ENCODE measurements at regions not wholly inside any gene's neighbourhood (a gene's known extent, or its start where the extent isn't known, plus 50 kb on each side); places are given as distances from the start of the nearest gene placed in this dataset.

DNA sequence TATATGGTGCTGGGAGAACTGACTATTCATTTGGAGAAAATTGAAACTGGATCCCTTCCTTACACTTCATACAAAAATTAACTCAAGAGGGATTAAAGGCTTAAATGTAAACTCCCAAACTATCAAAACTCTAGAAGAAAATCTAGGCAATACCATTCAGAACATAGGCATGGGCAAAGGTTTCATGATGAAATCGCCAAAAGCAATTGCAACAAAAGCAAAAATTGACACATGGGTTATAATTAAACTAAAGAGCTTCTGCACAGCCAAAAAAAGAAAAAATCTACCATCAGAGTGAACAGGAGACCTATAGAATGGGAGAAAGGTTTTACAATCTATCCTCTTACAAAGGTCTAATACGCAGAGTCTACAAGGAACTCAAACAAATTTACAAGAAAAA, 851.3 kb upstream of the MAN1A1 start:
- Histone ChIP-seq H3K4me3 (no peak overlapping the region), H3K36me3 (ENCODE audit: insufficient read depth) (no peaks in the 10 kb centered on the region), H2AFZ (peak overlapping the region; percentile 4; the same call in 1 of the 2 replicates), H3K27me3 (ENCODE audit: insufficient read depth) (no peaks in the 10 kb centered on the region), H3K27ac (ENCODE audit: low read depth) (no peak overlapping the region), H4K20me1 (replicated peaks; ENCODE audit: insufficient read depth) (no peaks in the 10 kb centered on the region), H3F3A (replicated peaks; ENCODE audit: low read depth) (no peaks in the 10 kb centered on the region), H3K4me1 (ENCODE audit: insufficient read depth) (peaks cover 4% of the 10 kb centered on the region; the same call in 1 of the 2 replicates), H3K4me2 (no peak overlapping the region), H3K79me2 (replicated peaks; ENCODE audit: insufficient read depth) (no peaks in the 10 kb centered on the region), H3K9me2 (ENCODE audit: insufficient read depth) (no peaks in the 10 kb centered on the region)
- TF ChIP-seq ZNF114 (CRISPR knock-in tag; IDR thresholded peaks at IDR 0.05) (no peak), JUNB (IDR thresholded peaks at IDR 0.05; ENCODE audit: unreplicated experiment) (no peak), NANOG (IDR thresholded peaks at IDR 0.05; ENCODE audit: borderline replicate concordance) (no peak), STAT1 (IDR thresholded peaks at IDR 0.05; ENCODE audit: unreplicated experiment) (no peak), POLR2AphosphoS5 (IDR thresholded peaks at IDR 0.05; ENCODE audit: low read depth) (no peak), EZH2phosphoT487 (IDR thresholded peaks at IDR 0.05; ENCODE audit: unreplicated experiment) (no peak), EZH2 (IDR thresholded peaks at IDR 0.05; ENCODE audit: low read depth, unreplicated experiment) (no peak), ETS1 (IDR thresholded peaks at IDR 0.05) (no peak)
- TF ChIP-seq, protein P1, sequence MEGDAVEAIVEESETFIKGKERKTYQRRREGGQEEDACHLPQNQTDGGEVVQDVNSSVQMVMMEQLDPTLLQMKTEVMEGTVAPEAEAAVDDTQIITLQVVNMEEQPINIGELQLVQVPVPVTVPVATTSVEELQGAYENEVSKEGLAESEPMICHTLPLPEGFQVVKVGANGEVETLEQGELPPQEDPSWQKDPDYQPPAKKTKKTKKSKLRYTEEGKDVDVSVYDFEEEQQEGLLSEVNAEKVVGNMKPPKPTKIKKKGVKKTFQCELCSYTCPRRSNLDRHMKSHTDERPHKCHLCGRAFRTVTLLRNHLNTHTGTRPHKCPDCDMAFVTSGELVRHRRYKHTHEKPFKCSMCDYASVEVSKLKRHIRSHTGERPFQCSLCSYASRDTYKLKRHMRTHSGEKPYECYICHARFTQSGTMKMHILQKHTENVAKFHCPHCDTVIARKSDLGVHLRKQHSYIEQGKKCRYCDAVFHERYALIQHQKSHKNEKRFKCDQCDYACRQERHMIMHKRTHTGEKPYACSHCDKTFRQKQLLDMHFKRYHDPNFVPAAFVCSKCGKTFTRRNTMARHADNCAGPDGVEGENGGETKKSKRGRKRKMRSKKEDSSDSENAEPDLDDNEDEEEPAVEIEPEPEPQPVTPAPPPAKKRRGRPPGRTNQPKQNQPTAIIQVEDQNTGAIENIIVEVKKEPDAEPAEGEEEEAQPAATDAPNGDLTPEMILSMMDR (conservative IDR thresholded peaks at IDR 0.05; ENCODE audit: low read depth in 2 of 2): no peak
- TF ChIP-seq, protein P2, sequence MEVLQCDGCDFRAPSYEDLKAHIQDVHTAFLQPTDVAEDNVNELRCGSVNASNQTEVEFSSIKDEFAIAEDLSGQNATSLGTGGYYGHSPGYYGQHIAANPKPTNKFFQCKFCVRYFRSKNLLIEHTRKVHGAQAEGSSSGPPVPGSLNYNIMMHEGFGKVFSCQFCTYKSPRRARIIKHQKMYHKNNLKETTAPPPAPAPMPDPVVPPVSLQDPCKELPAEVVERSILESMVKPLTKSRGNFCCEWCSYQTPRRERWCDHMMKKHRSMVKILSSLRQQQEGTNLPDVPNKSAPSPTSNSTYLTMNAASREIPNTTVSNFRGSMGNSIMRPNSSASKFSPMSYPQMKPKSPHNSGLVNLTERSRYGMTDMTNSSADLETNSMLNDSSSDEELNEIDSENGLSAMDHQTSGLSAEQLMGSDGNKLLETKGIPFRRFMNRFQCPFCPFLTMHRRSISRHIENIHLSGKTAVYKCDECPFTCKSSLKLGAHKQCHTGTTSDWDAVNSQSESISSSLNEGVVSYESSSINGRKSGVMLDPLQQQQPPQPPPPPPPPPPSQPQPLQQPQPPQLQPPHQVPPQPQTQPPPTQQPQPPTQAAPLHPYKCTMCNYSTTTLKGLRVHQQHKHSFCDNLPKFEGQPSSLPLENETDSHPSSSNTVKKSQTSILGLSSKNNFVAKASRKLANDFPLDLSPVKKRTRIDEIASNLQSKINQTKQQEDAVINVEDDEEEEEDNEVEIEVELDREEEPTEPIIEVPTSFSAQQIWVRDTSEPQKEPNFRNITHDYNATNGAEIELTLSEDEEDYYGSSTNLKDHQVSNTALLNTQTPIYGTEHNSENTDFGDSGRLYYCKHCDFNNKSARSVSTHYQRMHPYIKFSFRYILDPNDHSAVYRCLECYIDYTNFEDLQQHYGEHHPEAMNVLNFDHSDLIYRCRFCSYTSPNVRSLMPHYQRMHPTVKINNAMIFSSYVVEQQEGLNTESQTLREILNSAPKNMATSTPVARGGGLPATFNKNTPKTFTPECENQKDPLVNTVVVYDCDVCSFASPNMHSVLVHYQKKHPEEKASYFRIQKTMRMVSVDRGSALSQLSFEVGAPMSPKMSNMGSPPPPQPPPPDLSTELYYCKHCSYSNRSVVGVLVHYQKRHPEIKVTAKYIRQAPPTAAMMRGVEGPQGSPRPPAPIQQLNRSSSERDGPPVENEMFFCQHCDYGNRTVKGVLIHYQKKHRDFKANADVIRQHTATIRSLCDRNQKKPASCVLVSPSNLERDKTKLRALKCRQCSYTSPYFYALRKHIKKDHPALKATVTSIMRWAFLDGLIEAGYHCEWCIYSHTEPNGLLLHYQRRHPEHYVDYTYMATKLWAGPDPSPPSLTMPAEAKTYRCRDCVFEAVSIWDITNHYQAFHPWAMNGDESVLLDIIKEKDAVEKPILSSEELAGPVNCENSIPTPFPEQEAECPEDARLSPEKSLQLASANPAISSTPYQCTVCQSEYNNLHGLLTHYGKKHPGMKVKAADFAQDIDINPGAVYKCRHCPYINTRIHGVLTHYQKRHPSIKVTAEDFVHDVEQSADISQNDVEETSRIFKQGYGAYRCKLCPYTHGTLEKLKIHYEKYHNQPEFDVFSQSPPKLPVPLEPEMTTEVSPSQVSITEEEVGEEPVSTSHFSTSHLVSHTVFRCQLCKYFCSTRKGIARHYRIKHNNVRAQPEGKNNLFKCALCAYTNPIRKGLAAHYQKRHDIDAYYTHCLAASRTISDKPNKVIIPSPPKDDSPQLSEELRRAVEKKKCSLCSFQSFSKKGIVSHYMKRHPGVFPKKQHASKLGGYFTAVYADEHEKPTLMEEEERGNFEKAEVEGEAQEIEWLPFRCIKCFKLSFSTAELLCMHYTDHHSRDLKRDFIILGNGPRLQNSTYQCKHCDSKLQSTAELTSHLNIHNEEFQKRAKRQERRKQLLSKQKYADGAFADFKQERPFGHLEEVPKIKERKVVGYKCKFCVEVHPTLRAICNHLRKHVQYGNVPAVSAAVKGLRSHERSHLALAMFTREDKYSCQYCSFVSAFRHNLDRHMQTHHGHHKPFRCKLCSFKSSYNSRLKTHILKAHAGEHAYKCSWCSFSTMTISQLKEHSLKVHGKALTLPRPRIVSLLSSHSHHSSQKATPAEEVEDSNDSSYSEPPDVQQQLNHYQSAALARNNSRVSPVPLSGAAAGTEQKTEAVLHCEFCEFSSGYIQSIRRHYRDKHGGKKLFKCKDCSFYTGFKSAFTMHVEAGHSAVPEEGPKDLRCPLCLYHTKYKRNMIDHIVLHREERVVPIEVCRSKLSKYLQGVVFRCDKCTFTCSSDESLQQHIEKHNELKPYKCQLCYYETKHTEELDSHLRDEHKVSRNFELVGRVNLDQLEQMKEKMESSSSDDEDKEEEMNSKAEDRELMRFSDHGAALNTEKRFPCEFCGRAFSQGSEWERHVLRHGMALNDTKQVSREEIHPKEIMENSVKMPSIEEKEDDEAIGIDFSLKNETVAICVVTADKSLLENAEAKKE (CRISPR knock-in tag; IDR thresholded peaks at IDR 0.05): no peak
- Mint-ChIP-seq H3K27me3 (ENCODE audit: insufficient read depth, low read depth, poor library complexity) (peaks cover 1% of the 10 kb centered on the region), H3K9me3 (no peaks in the 10 kb centered on the region), H3K4me3 (no peak overlapping the region), H3K4me1 (peaks cover 15% of the 10 kb centered on the region; the same call in 2 of the 3 replicates), H3K27ac (peak overlapping the region; percentile 68), H3K36me3 (ENCODE audit: low read depth) (no peaks in the 10 kb centered on the region)
- ATAC-seq (no peak), DNase-seq (ENCODE audit: low spot score) (no peak)
